GM12891 (cell line): ENCODE measurements at regions not wholly inside any gene's neighbourhood (a gene's known extent, or its start where the extent isn't known, plus 50 kb on each side); places are given as distances from the start of the nearest gene placed in this dataset.

Experiments
- POLR2A ChIP-seq: IDR thresholded peaks from 2 replicates; pipeline ENCODE4 v1.6.1; 2011; ENCODE audit warnings: low read depth, low read length, control low read depth
- POLR2AphosphoS5 ChIP-seq: IDR thresholded peaks from 2 replicates; pipeline ENCODE4 v1.6.1; 2011; ENCODE audit warnings: low read depth, low read length, control low read depth

DNA sequence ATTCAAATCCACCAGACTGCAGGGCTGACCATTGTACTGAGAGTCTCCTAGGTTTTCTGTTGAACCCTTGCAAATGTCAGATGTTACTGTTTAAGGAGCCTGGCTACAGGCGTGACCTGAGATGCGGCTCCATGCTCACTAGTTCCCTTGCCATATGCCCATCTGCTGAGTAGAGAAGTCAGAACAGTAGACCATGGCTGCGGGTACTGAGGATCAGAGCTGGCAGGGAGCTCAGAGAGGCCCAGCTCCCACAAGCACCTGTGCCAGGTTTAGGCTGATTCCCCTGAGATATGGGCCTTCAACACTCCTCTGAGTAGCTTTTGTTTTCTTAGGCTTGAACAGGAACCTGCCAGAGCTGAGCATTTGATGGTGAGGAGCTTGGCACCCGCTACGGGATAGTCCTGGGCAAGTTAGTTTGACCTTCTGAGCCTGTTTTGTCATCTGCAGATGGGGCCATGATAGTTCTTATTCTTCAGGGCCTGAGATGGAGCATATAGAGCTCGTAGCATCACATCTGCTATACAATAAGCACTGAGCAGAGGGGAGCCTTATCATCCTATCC is 83.7 kb downstream of the BOD1 start:
- TF ChIP-seq POLR2AphosphoS5 (no peak), POLR2A (no peak)
